Panc1 (cell line): ENCODE measurements at regions not wholly inside any gene's neighbourhood (a gene's known extent, or its start where the extent isn't known, plus 50 kb on each side); places are given as distances from the start of the nearest gene placed in this dataset.

Experiments
- ATAC-seq: fragments of 200-7000 bp; cut with Tn5 transposase; 2 replicates; pipeline ENCODE4 v1.9.1; 2020; ENCODE audit warnings: mild to moderate bottlenecking, moderate library complexity
- BruUV-seq: library from RNA; stranded (reverse); fragments of 400-500 nt; replicated peaks from 2 replicates; lab custom pipeline; 2021; lab: Mats Ljungman, UMichigan
- CTCF ChIA-PET: fragments of 300-600 bp; sonication (Branson Sonifier 250); formaldehyde crosslinking; loops from one replicate; lab custom pipeline; 2022; ENCODE audit warnings: antibody characterized with exemption; lab: Charles Lee
- POLR2A ChIA-PET: fragments of 300-600 bp; sonication (Branson Sonifier 250); formaldehyde crosslinking; loops from one replicate; lab custom pipeline; 2022; ENCODE audit warnings: antibody characterized with exemption; lab: Charles Lee
- DNase-seq: peaks from one replicate; pipeline ENCODE4 v3.0.0-alpha.2; 2010; ENCODE audit warnings: low read depth, low spot score
- H3K27ac ChIP-seq: 2 replicates; pipeline ENCODE4 v1.5.1; 2011; ENCODE audit warnings: mild to moderate bottlenecking, low read length, inconsistent platforms
- H3K27me3 ChIP-seq: fragments of 200-500 bp; sonication (Bioruptor generic); 2 replicates; pipeline ENCODE4 v1.6.0; 2014; ENCODE audit warnings: low read length, inconsistent platforms; ENCODE audit not compliant: control insufficient read depth, insufficient read depth
- H3K36me3 ChIP-seq: fragments of 200-500 bp; sonication (Bioruptor generic); 2 replicates; pipeline ENCODE4 v1.5.1; 2014; ENCODE audit warnings: inconsistent platforms, mild to moderate bottlenecking, low read length, moderate library complexity; ENCODE audit not compliant: control insufficient read depth, insufficient read depth
- H3K4me1 ChIP-seq: 2 replicates; pipeline ENCODE4 v1.5.1; 2011; ENCODE audit warnings: inconsistent platforms, mild to moderate bottlenecking, low read length, moderate library complexity; ENCODE audit not compliant: control insufficient read depth, insufficient read depth
- H3K4me3 ChIP-seq, 2 experiments: 2 replicates each; pipeline ENCODE4 v1.5.1; 2011 to 2012; ENCODE audit warnings: low read depth in 2 of 2, low read length in 2 of 2, mild to moderate bottlenecking in 2 of 2, inconsistent platforms in 1 of 2, moderate library complexity in 1 of 2
- H3K9me3 ChIP-seq: fragments of 200-500 bp; sonication (Bioruptor generic); 2 replicates; pipeline ENCODE4 v1.5.1; 2014; ENCODE audit warnings: low read depth, mild to moderate bottlenecking, inconsistent platforms, low read length, moderate library complexity; ENCODE audit not compliant: control insufficient read depth, insufficient read depth
- CTCF ChIP-seq: fragments of 450-650 bp; IDR thresholded peaks from 2 replicates; pipeline ENCODE4 v1.5.1; 2017; ENCODE audit warnings: mild to moderate bottlenecking
- POLR2AphosphoS5 ChIP-seq: IDR thresholded peaks from 2 replicates; pipeline ENCODE4 v1.6.1; 2012; ENCODE audit warnings: mild to moderate bottlenecking, low read depth, low read length, moderate library complexity
- REST ChIP-seq, 2 experiments: IDR thresholded peaks; 2 replicates each; pipeline ENCODE4 v1.6.1; 2011 to 2012; ENCODE audit warnings: low read depth in 2 of 2, control low read depth in 1 of 2, low read length in 1 of 2, mild to moderate bottlenecking in 1 of 2, moderate library complexity in 1 of 2; ENCODE audit not compliant: insufficient read depth in 1 of 2
- SIN3A ChIP-seq: IDR thresholded peaks from 2 replicates; pipeline ENCODE4 v1.6.1; 2012; ENCODE audit warnings: low read depth, mild to moderate bottlenecking, low read length, moderate library complexity, borderline replicate concordance; ENCODE audit not compliant: insufficient read depth
- TCF7L2 ChIP-seq: IDR thresholded peaks from 2 replicates; pipeline ENCODE4 v1.6.1; 2011; ENCODE audit warnings: mild to moderate bottlenecking, low read depth, low read length, inconsistent platforms
- in situ Hi-C: cut with HindIII; loops from 2 replicates; pipeline ENCODE4 v1.10.0; 2016; ENCODE audit warnings: low sequenced_read_pairs, low pct_unique_long_range_greater_than_20kb
- intact Hi-C: fragments of 100-400 bp; cut with micrococcal nuclease; formaldehyde crosslinking; loops from one replicate; pipeline ENCODE4 v1.10.0; 2022; ENCODE audit not compliant: unreplicated experiment

- BruUV-seq, result no TSS peak
- DNase-seq, result no peak
- H3K4me3 ChIP-seq, result no peak overlapping the region
- no peak overlapping the region for H3K27ac ChIP-seq
- H3K36me3 ChIP-seq, result no peaks in the 10 kb centered on the region
- ChIA-PET POLR2A (interaction anchor here (0.6 kb wide), 1 partner anchor 215 kb away, joined by 3 read pairs; no protein-coding TSS in a partner anchor), CTCF (no interaction called here)
- no peaks in the 10 kb centered on the region for H3K27me3 ChIP-seq
- peaks cover 4% of the 10 kb centered on the region; the same call in 1 of the 2 replicates for H3K9me3 ChIP-seq
- no peak for TF ChIP-seq CTCF
- TF ChIP-seq REST (IDR thresholded peaks at IDR 0.05; ENCODE audit: insufficient read depth in 1 of 2, low read depth in 2 of 2, low read length in 1 of 2), result no peak
- no peak for TF ChIP-seq POLR2AphosphoS5
- TF ChIP-seq TCF7L2, result no peak
- no peak for TF ChIP-seq SIN3A
- in situ Hi-C loops (no loop called here), intact Hi-C loops (no loop called here)
- no peak for ATAC-seq
- no peaks in the 10 kb centered on the region for H3K4me1 ChIP-seq
Observed at GRCh38 chr13:39918620-39919236, 263.3 kb downstream of the COG6 start.

DNA sequence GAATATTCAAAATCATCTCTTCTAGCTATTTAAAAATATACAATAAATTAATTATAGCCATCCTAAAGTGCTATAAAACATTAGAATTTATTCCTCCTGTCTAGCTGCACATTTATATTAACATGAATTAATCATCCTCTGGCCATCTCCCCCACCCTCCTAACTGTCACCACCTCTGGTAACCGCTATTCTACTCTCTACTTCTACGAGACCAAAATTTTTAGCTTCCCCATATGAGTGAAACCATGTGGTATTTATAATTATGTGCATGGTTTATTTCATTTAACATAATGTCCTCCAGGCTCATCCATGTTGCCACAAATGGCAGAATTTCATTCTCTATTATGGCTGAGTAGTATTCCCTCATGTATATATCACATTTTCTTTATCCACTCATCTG, 265.2 kb downstream of the COG6 start:
- in situ Hi-C loops (no loop called here), intact Hi-C loops (no loop called here)
- no peaks in the 10 kb centered on the region for H3K27me3 ChIP-seq
- ChIA-PET POLR2A (no interaction called here), CTCF (no interaction called here)
- no peak overlapping the region for H3K4me3 ChIP-seq
- no peak for TF ChIP-seq CTCF
- TF ChIP-seq SIN3A, result no peak
- TF ChIP-seq POLR2AphosphoS5, result no peak
- TF ChIP-seq TCF7L2, result no peak
- no peak for TF ChIP-seq REST (IDR thresholded peaks at IDR 0.05; ENCODE audit: insufficient read depth in 1 of 2, low read depth in 2 of 2, low read length in 1 of 2)
- H3K9me3 ChIP-seq, result peaks cover 7% of the 10 kb centered on the region; the same call in 1 of the 2 replicates
- H3K4me1 ChIP-seq, result no peaks in the 10 kb centered on the region
- H3K27ac ChIP-seq, result no peak overlapping the region
- BruUV-seq, result no TSS peak
- ATAC-seq (no peak), DNase-seq (no peak)
- no peaks in the 10 kb centered on the region for H3K36me3 ChIP-seq
